RKO (cell line): ENCODE measurements at regions not wholly inside any gene's neighbourhood (a gene's known extent, or its start where the extent isn't known, plus 50 kb on each side); places are given as distances from the start of the nearest gene placed in this dataset.
A peak's percentile ranks its signal among the peaks of the same experiment; 100 is the strongest.
"Not testable (repeated sequence)": the region's sequence is repeated elsewhere in the genome, so short reads cannot be mapped to it uniquely, and the experiment has no call there.

Source experiments
- DNase-seq: peaks from one replicate; pipeline ENCODE4 v3.0.0-alpha.2; 2016; ENCODE audit warnings: low spot score

DNA sequence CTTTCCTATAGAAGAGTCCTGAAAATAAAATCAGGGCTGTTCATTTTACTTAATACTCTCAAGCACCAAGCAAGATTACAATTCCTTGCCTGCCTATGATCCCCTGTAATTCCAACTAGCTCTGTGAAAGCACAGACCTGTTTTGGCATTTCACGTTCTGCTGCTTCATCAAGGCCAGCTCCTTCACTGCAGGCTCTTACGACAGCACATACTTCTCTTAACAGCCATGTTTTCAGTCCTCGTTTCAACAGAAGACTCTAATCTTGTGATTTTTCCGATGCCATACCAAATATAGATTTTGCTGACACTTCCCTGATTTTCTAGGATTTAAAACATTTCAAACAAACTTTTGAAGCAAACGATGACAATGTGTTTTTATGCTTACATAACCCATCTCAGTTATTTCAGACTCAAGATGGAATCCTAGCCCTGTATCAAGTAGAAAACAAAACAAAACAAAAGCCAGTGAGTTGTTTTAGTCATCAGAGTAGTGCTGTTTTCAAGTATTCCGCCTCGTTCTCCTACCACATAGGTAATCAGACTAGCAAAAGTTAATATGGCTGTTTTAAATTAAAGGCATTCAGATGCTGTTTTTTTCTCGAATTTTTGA is 616.5 kb upstream of the CITED2 start:
- no peak for DNase-seq

DNA sequence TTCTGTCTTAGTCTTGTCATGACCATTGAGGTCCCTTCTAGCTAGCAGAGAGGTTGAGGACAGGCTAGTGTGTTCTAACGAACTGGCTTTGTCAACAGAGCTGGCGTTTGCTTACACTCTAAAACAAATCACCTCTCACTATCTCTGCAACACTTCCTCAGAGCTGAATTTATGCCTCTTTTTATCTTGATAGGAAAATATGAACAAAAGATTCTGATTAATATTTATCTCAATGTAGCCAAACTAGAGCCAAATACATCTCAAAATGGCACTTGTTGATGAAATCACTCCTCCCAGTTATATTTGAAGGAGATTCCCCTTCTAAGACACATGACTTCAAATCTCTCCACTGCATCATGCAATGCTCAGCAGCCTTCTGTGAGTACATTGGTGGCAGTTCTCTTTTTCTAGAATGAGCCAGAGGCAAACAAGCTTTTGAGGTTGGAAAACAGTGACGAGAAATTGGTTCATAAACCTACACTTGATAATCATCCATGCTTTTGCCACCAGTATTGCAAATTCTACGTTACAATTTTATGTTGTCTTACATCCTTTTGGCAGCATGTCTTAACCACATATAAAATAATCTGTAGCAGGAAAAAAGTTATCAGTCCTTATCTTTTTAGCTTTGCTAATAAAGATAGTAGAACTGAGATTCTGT is 615.7 kb upstream of the CITED2 start:
- DNase-seq, result no peak

DNA sequence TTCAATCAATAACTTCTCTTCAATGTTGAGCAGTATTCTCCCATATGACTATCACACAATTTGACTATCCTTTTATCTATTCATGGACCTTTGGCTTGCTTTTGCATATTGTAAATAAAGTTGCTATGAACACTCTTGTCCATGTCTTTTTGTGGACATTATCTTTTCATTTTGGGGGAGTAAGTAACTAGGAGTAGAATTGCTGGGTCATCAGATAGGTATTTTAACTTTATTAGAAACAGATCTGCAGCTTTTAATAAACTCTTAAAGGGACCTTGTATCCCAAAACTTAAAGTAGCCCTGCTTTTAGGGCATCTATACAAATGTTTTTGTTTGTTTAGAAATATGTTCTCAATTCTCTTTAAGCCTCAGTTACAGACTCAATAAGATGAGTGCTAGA is 614.2 kb upstream of the CITED2 start:
- DNase-seq, result no peak

DNA sequence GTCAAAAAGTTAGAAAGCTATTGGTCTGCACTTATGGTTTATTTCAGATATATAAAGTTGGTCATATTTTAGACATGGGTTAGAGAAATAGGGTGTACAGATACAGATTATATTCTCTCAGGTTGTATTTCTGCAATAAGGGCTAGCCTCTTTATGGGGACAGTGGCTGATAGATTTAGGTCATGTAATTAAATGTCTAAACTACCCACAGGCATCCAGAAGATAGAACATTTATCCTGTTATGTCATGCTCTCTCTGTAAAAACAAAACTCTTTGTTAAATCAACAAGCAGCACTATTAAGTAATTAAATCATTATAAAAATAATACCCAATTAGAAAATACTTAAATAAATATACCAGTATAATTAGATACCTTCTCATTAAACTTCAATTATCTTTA is 612.6 kb upstream of the CITED2 start:
- DNase-seq, result no peak

DNA sequence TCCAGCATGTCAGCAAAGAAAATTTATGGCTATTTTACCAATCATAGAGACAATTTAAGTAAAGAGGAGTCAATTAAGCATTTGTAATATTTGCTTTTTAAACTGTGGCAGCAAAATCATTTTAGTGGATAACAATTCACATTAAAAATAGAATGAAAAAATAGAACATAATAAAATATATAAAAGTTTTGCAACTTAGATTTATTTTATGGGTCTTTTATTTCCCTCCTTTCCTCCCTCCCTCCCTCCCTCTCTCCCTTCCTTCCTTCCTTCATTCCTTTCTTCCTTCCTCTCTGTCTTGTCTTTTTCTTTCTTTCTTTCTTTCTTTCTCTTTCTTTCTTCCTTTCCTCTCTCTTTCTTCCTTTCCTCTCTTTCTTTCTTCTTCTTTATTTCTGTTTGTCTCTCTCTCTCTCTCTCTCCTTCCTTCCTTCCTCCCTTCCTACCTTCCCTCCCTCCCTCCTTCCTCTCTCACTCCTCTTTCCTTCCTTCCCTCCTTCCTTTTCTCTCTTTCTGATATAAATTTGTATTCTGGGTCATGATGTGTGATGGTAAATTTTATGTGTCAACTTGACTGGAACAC is 610.9 kb upstream of the CITED2 start:
- no peak for DNase-seq

DNA sequence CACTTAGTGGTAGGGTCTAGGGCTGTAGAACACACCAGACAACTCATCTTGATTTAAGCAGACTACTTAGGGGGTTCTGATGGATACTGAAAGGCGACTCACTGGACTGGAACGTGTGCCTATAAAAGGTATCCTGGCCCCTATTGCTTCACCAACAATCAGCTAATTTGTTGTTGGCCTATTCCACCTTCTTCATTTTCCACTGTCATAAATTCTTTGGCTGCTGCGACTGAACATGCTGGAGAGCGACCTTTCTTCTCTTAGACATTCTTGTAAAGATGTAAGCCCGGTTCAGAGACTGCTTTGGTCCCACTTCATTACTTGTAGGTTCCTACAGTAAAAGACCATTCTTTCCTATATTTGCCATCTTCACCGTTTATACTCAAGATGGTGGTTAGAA is 609.9 kb upstream of the CITED2 start:
- no peak for DNase-seq

DNA sequence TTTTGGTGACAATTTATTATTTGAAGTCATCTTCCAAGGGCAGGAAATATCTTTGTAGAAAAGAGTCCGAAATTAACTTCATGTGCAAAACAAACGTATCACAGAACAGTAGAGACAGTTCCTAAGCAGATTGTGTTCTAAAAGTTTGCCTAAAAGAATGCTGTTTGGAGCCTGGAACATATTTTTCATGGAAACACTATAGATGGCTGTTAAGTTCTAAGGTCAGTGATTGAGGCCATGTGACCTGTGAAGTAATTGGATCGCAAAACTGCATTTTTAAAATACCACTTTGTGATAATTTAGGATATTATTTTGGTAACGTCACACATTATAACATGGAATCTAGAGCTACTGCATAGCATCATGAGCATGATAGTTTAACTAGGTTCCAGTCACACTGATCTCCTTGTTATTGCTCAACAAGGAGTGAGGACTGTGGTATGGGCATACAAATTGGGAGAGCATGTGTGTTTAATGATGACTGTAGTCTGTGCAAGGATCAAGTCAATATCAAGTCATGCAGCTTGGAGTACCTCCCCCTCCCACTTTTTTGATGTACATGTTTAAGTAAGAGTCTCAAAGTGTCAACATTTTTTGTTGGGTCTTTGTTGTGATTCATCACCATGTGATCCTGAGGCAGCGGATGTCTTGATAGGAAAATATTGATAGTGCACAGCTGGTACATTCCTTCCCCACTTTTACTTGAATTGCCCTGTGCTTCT is 609.3 kb upstream of the CITED2 start:
- no peak for DNase-seq

- no peak for DNase-seq
Observed at GRCh38 chr6:139982652-139983295, 608.3 kb upstream of the CITED2 start.

DNA sequence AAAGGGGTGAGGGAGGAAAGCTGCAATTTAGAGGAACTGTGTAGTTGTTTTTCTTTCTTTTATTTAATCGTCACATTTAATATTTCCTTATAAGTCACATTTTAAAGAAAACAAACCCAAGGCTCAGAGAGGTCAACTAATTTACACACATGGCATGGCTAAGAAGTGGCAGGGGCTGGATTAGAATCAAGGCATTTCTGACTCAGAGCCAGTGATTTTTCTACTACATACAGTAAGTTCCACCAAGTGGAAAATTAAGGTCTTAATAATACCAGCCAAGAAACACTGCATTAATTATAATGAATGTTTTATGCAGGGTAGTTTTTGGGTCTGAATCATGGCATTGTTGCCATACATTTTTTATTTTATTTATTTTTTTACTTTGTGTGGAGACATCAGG is 607.7 kb upstream of the CITED2 start:
- DNase-seq, result no peak

DNA sequence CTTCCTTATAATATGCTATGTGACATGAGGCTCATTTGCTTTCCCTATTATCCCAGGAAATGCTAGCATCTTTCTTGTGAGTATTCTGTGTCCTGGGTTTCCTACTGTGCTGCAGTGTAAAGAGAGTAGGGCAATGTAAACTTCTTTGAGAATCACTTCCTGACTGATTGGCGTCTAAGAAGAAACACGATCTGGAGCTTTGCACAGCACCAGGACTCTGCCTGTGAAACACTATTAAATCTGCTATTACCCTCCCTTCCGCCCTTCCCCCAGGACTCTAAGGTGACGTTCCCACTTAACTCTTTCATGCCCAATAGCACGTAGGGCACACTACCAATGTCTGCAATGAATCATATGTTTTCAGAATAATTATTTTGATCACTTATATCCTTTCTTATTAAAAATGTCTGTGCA is 607.3 kb upstream of the CITED2 start:
- DNase-seq, result no peak

DNA sequence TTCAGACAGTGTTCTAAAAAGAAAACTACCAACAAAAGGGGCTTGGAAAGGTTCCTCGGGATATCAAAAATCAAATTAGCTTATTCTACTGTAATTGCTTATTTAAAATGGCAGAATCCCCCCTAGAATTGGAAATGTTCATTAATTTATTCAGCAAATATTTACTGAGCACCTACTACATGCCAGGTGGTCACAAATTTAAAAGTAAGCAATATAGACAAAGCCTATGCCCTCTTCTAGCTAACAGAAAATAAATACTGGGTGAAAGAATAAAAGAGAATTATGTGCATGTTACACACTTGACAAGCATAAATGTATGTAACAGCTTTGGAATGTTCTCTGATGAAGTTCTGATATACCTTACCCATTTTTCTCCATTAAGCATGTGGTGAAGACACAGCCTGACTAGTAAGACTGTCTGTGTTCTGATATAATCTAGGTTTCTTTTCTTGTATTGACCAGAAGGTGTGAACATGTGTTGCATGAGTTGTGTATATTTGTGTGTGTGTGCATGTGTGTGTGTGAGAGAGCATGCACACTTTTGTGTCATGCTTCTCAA is 606.7 kb upstream of the CITED2 start:
- DNase-seq, result no peak

- DNase-seq, result not testable (repeated sequence)
Observed at GRCh38 chr6:139980631-139981030, 606.2 kb upstream of the CITED2 start.

DNA sequence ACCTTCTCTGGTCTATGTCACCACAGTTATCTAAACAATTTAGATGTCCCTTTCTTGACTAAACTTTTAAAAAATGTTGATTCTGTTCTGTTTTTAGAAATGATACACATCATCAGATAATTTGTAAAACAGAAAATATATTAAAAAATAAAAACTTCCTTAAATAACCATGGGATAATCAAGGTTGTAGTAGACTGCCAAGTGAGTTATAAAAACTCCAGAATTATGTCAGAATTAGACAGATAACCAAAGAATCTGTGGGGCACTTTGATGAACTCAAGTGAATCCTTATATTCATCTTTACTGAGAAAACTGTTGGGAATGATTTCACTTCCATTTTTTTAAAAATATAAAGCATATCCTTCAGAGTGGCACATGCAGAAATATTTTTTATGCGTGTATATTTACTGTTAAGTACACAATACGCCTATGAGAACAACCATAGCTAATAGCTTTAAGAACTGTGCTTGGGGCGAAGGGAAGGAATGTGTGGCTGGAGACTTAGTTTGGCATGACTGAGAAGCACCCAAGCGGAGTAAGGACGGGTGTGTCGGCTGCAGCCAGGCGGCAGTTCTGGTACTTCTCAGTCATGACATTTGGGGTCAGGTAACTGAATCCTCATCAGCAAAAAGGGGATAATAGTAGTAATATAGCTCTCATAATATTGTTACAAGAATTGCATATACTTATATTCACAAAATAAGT is 604.7 kb upstream of the CITED2 start:
- no peak for DNase-seq

GRCh38 chr6:139977887-139978332 is 603.5 kb upstream of the CITED2 start:
- DNase-seq, result no peak

- no peak for DNase-seq
Observed at GRCh38 chr6:139973669-139974344, 599.4 kb upstream of the CITED2 start.

GRCh38 chr6:139972116-139972515 is 597.7 kb upstream of the CITED2 start:
- no peak for DNase-seq

- DNase-seq, result no peak
Observed at GRCh38 chr6:139970591-139970991, 596.1 kb upstream of the CITED2 start.

- DNase-seq, result peak; percentile 49
Observed at GRCh38 chr6:139967497-139967896, 593.0 kb upstream of the CITED2 start.

GRCh38 chr6:139965393-139965792 is 590.9 kb upstream of the CITED2 start:
- no peak for DNase-seq

DNA sequence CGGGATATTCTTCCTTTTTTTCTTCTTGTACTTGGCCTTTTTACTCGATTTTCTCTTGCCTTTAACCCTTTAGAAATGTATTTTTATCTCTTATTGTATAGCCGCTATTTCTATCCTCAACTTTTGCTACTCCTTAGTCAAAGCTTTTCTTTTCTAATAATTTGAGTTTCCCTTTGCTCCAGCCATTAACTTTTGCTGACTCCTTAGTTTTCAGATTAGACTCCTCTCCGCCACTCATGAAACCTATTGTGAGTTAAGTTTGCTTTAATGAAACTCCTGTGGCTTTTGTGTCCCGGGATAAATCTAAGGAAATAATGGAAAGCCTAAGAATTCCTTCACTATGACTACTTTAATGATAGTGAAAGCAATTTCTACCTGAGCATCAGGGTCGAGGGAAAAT is 590.3 kb upstream of the CITED2 start:
- DNase-seq, result no peak
